HepG2 (cell line): ENCODE measurements at regions not wholly inside any gene's neighbourhood (a gene's known extent, or its start where the extent isn't known, plus 50 kb on each side); places are given as distances from the start of the nearest gene placed in this dataset.

Source experiments
- ATAC-seq: fragments of 200-7000 bp; cut with Tn5 transposase; 3 replicates; pipeline ENCODE4 v1.9.1; 2020; ENCODE audit warnings: mild to moderate bottlenecking, moderate library complexity
- BruUV-seq: library from RNA; stranded (reverse); fragments of 400-500 nt; replicated peaks from 2 replicates; lab custom pipeline; 2021; lab: Mats Ljungman, UMichigan
- CTCF ChIA-PET: fragments of 300-600 bp; formaldehyde crosslinking; extraction: SDS; loops from one replicate; lab custom pipeline; 2021; ENCODE audit warnings: low total read pairs, inconsistent platforms, low intra/inter-chr PET ratio; lab: Yijun Ruan, JAX
- POLR2A ChIA-PET: fragments of 350-600 bp; sonication (Branson Sonifier 250); formaldehyde crosslinking; loops from one replicate; lab custom pipeline; 2020; ENCODE audit warnings: antibody characterized with exemption, inconsistent platforms; lab: Yijun Ruan, JAX
- DNase-seq: peaks from one replicate; pipeline ENCODE4 v3.0.0-alpha.2; 2015; ENCODE audit warnings: low spot score
- FAIRE-seq: peaks from 3 replicates; lab custom pipeline; 2011; peaks lifted over from hg19 to GRCh38; lab: Jason Lieb, UNC
- H2AFZ ChIP-seq: one replicate; pipeline ENCODE4 v1.6.1; 2011; ENCODE audit warnings: low read length, inconsistent platforms
- H3K27ac ChIP-seq: fragments of 300-600 bp; 3 replicates; pipeline ENCODE4 v1.8.0; 2011; ENCODE audit warnings: mixed run types, mild to moderate bottlenecking, mixed read lengths, low read length, inconsistent platforms; ENCODE audit not compliant: insufficient read depth; ENCODE audit errors: extremely low read length
- H3K27me3 ChIP-seq, 2 experiments: fragments of 200-600 bp in 1 of 2; 2 replicates in 1 of 2; 3 replicates in 1 of 2; pipeline versions ENCODE4 v1.6.0 to v1.8.0; 2011; ENCODE audit warnings: low read length in 2 of 2, mild to moderate bottlenecking in 2 of 2, moderate library complexity in 2 of 2, inconsistent platforms in 1 of 2; ENCODE audit not compliant: insufficient read depth in 2 of 2, control insufficient read depth in 1 of 2
- H3K36me3 ChIP-seq, 2 experiments: fragments of 200-600 bp in 1 of 2; replicated peaks in 1 of 2; 2 replicates in 1 of 2; 3 replicates in 1 of 2; pipeline versions ENCODE4 v1.5.1 to v1.8.0; 2011; ENCODE audit warnings: low read length in 2 of 2, inconsistent platforms in 1 of 2; ENCODE audit not compliant: insufficient read depth in 2 of 2, control insufficient read depth in 1 of 2
- H3K4me1 ChIP-seq: 2 replicates; pipeline ENCODE4 v1.5.1; 2012; ENCODE audit warnings: low read length, inconsistent platforms; ENCODE audit not compliant: insufficient read depth
- H3K4me2 ChIP-seq: 2 replicates; pipeline ENCODE4 v1.6.0; 2011; ENCODE audit warnings: low read depth, low read length, inconsistent platforms
- H3K4me3 ChIP-seq, 3 experiments: fragments of 200-600 bp in 1 of 3; sonication (generic), shearing (Covaris generic) in 1 of 3; replicated peaks in 1 of 3; 2 replicates each; pipeline ENCODE4 v1.5.1; 2011 to 2016; ENCODE audit warnings: low read length in 3 of 3, inconsistent platforms in 2 of 3, low read depth in 2 of 3, mild to moderate bottlenecking in 2 of 3, control low read depth in 1 of 3, mixed read lengths in 1 of 3; ENCODE audit not compliant: insufficient read depth in 1 of 3
- H3K79me2 ChIP-seq: one replicate; pipeline ENCODE4 v1.6.1; 2011; ENCODE audit warnings: low read length, inconsistent platforms; ENCODE audit not compliant: insufficient read depth
- H3K9ac ChIP-seq: 2 replicates; pipeline ENCODE4 v1.6.0; 2011; ENCODE audit warnings: mild to moderate bottlenecking, low read depth, low read length, inconsistent platforms; ENCODE audit not compliant: insufficient read depth
- H3K9me3 ChIP-seq: 2 replicates; pipeline ENCODE4 v1.5.1; 2012; ENCODE audit warnings: mild to moderate bottlenecking, low read length
- H4K20me1 ChIP-seq: 2 replicates; pipeline ENCODE4 v1.6.0; 2011; ENCODE audit warnings: inconsistent platforms, mild to moderate bottlenecking, low read length, moderate library complexity; ENCODE audit not compliant: insufficient read depth
- CBX2 ChIP-seq, 2 experiments: fragments of 200-600 bp in 1 of 2; sonication (generic); formaldehyde crosslinking in 1 of 2; IDR thresholded peaks; 2 replicates each; pipeline versions ENCODE4 v1.7.0 to v1.8.1; 2018 to 2022; ENCODE audit warnings: low read depth in 2 of 2, low read length in 1 of 2, mild to moderate bottlenecking in 1 of 2, missing genetic modification reagents in 1 of 2
- HNRNPK ChIP-seq: fragments of 200-400 bp; formaldehyde crosslinking; IDR thresholded peaks from 2 replicates; pipeline ENCODE4 v1.6.1; 2018; ENCODE audit warnings: low read length, low read depth, moderate library complexity, mild to moderate bottlenecking; ENCODE audit not compliant: poor library complexity, severe bottlenecking
- KLF16 ChIP-seq, 2 experiments: sonication (generic) in 1 of 2; formaldehyde crosslinking in 1 of 2; IDR thresholded peaks; 2 replicates each; pipeline versions ENCODE4 v1.6.1 to v1.8.0; 2016 to 2023; ENCODE audit warnings: missing genetic modification reagents in 2 of 2, missing compliant biosample characterization in 1 of 2
- POLR2G ChIP-seq: fragments of 200-400 bp; formaldehyde crosslinking; IDR thresholded peaks from 2 replicates; pipeline ENCODE4 v1.6.1; 2018; ENCODE audit warnings: mild to moderate bottlenecking, low read depth, low read length, moderate library complexity
- PTBP1 ChIP-seq: fragments of 200-400 bp; formaldehyde crosslinking; IDR thresholded peaks from 2 replicates; pipeline ENCODE4 v1.6.1; 2018; ENCODE audit warnings: low read length, low read depth; ENCODE audit not compliant: poor library complexity, severe bottlenecking
- SOX6 ChIP-seq, 2 experiments: fragments of 450-650 bp in 1 of 2; sonication (generic) in 1 of 2; formaldehyde crosslinking in 1 of 2; IDR thresholded peaks; 2 replicates each; pipeline versions ENCODE4 v1.4.0 to v1.6.1; 2017 to 2020; ENCODE audit warnings: antibody characterized with exemption in 1 of 2, mild to moderate bottlenecking in 1 of 2, missing genetic modification reagents in 1 of 2
- ZBTB21 ChIP-seq: sonication (generic); formaldehyde crosslinking; IDR thresholded peaks from 2 replicates; pipeline ENCODE4 v1.4.0; 2020; ENCODE audit warnings: missing genetic modification reagents
- ZNF224 ChIP-seq: sonication (generic); formaldehyde crosslinking; IDR thresholded peaks from 2 replicates; pipeline ENCODE4 v1.5.0; 2020; ENCODE audit warnings: mild to moderate bottlenecking, missing genetic modification reagents
- ZNF329 ChIP-seq: sonication (generic); formaldehyde crosslinking; IDR thresholded peaks from 2 replicates; pipeline ENCODE4 v1.9.0; 2021; ENCODE audit warnings: low read depth, mild to moderate bottlenecking, missing genetic modification reagents
- ZNF761 ChIP-seq: sonication (generic); formaldehyde crosslinking; conservative IDR thresholded peaks from 2 replicates; pipeline ENCODE4 v1.4.0; 2020; ENCODE audit warnings: mild to moderate bottlenecking, missing genetic modification reagents
- ZNF777 ChIP-seq: sonication (generic); formaldehyde crosslinking; IDR thresholded peaks from 2 replicates; pipeline ENCODE4 v1.4.0; 2020; ENCODE audit warnings: missing genetic modification reagents
- WGBS: methylation state at CpG from one replicate; pipeline ENCODE4 v1.1.6; 2017; ENCODE audit warnings: low lambda C conversion rate; 5-methylcytosine and 5-hydroxymethylcytosine counted together
- in situ Hi-C: cut with HindIII; loops from 2 replicates; pipeline ENCODE4 v1.10.0; 2017; ENCODE audit warnings: low pct_unique_long_range_greater_than_20kb; ENCODE audit not compliant: extremely low pct_ligation_motif_present
- intact Hi-C: fragments of 100-400 bp; cut with micrococcal nuclease; formaldehyde crosslinking; loops from one replicate; pipeline ENCODE4 v1.10.0; 2022; ENCODE audit not compliant: unreplicated experiment
- TF ChIP-seq, protein P1 (sequence below): sonication (generic); formaldehyde crosslinking; IDR thresholded peaks from 2 replicates; pipeline ENCODE4 v1.5.0; 2020; ENCODE audit warnings: mild to moderate bottlenecking, missing genetic modification reagents
- TF ChIP-seq, protein P2 (sequence below): fragments of 450-650 bp; IDR thresholded peaks from 2 replicates; pipeline ENCODE4 v1.6.1; 2017
- TF ChIP-seq, protein P3 (sequence below): sonication (generic); formaldehyde crosslinking; IDR thresholded peaks from 2 replicates; pipeline ENCODE4 v1.4.0; 2020; ENCODE audit warnings: missing genetic modification reagents, borderline replicate concordance

DNA sequence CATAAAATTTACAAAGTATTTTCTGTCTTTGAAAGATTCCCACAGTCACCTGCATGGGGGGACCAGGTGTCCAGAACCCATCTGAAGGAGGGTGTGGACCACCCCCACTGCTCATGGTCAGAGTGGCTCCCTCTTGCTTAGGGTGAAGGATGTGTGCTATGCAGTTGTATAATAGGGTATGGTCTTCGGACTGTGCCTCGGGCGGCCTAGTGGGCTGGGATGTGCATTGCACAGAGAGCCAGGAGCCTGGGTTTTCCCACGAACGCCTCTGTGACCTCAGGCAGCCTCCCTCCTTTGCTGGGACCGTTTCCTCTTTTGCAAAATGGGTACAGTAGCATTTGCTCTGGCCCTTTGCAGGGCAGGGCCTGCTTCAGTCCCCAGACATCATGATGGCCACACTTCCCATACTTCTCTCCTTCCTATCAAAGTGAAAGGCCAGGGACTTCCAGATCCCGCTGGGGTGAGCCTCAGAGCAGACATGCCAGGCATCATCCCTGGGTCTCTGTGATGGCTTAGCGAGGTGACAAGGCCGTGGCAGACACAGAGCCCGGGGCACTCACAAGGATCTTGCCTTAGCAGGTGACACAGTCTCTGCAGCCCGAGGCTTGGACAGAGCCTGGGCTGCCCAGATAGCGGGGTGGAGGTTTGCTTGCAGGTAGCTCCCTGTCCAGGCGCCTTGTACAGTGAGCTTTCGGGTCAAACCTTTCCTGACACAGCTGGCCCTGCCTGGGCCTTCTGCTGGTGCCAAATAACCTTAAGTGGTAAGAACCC is 59.4 kb upstream of the ZNF536 start (continued):
- TF ChIP-seq, protein P1, sequence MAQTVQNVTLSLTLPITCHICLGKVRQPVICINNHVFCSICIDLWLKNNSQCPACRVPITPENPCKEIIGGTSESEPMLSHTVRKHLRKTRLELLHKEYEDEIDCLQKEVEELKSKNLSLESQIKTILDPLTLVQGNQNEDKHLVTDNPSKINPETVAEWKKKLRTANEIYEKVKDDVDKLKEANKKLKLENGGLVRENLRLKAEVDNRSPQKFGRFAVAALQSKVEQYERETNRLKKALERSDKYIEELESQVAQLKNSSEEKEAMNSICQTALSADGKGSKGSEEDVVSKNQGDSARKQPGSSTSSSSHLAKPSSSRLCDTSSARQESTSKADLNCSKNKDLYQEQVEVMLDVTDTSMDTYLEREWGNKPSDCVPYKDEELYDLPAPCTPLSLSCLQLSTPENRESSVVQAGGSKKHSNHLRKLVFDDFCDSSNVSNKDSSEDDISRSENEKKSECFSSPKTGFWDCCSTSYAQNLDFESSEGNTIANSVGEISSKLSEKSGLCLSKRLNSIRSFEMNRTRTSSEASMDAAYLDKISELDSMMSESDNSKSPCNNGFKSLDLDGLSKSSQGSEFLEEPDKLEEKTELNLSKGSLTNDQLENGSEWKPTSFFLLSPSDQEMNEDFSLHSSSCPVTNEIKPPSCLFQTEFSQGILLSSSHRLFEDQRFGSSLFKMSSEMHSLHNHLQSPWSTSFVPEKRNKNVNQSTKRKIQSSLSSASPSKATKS (CRISPR knock-in tag) = no peak
- TF ChIP-seq, all 625 proteins: peak for 0

DNA sequence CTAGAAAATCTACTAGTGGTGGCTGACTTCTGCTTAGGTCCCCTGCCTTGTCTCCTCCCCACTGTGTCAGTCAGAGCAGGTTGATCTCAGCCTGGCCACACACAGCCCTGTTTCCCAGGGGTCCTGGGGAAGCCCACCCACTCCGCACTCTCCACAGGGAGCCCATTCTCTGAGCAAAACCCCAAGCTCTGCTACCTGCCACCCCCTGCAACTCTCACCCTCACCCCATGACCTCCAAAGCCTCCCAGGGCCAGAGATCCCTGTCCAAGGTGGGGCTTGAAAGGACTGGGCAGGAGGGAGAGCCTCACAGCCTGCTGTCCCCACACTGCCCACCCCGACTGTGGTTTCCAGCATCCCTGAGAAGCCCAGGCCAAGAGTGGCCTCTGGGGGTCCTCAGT is 58.8 kb upstream of the ZNF536 start:
- CTCF ChIA-PET = no interaction called here
- 61% methylated on average over 2 of the region's 2 CpGs for WGBS
- H3K36me3 ChIP-seq = no peaks in the 10 kb centered on the region
- no peaks in the 10 kb centered on the region for H4K20me1 ChIP-seq
- no peak for FAIRE-seq
- H3K9ac ChIP-seq = no peak overlapping the region
- H3K4me1 ChIP-seq = peaks cover 10% of the 10 kb centered on the region
- H3K27ac ChIP-seq = no peak overlapping the region
- in situ Hi-C loops = no loop called here
- no peak for ATAC-seq
- POLR2A ChIA-PET = no interaction called here
- no peak for DNase-seq
- no peak overlapping the region for H3K4me3 ChIP-seq
- no peaks in the 10 kb centered on the region for H3K27me3 ChIP-seq
- TF ChIP-seq KLF16 (CRISPR knock-in tag; IDR thresholded peaks at IDR 0.05) (no peak), PTBP1 (no peak), ZNF329 (CRISPR knock-in tag) (no peak), ZBTB21 (CRISPR knock-in tag) (no peak), ZNF224 (CRISPR knock-in tag) (no peak), CBX2 (IDR thresholded peaks at IDR 0.05; ENCODE audit: low read depth, low read length) (no peak), CBX2 (CRISPR knock-in tag; IDR thresholded peaks at IDR 0.05; ENCODE audit: low read depth) (no peak), POLR2G (no peak), ZNF777 (CRISPR knock-in tag) (no peak), HNRNPK (no peak), ZNF761 (CRISPR knock-in tag) (no peak), SOX6 (IDR thresholded peaks at IDR 0.05) (no peak), SOX6 (CRISPR knock-in tag; IDR thresholded peaks at IDR 0.05) (no peak)
- TF ChIP-seq, protein P2, sequence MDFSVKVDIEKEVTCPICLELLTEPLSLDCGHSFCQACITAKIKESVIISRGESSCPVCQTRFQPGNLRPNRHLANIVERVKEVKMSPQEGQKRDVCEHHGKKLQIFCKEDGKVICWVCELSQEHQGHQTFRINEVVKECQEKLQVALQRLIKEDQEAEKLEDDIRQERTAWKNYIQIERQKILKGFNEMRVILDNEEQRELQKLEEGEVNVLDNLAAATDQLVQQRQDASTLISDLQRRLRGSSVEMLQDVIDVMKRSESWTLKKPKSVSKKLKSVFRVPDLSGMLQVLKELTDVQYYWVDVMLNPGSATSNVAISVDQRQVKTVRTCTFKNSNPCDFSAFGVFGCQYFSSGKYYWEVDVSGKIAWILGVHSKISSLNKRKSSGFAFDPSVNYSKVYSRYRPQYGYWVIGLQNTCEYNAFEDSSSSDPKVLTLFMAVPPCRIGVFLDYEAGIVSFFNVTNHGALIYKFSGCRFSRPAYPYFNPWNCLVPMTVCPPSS = no peak
- TF ChIP-seq, protein P3, sequence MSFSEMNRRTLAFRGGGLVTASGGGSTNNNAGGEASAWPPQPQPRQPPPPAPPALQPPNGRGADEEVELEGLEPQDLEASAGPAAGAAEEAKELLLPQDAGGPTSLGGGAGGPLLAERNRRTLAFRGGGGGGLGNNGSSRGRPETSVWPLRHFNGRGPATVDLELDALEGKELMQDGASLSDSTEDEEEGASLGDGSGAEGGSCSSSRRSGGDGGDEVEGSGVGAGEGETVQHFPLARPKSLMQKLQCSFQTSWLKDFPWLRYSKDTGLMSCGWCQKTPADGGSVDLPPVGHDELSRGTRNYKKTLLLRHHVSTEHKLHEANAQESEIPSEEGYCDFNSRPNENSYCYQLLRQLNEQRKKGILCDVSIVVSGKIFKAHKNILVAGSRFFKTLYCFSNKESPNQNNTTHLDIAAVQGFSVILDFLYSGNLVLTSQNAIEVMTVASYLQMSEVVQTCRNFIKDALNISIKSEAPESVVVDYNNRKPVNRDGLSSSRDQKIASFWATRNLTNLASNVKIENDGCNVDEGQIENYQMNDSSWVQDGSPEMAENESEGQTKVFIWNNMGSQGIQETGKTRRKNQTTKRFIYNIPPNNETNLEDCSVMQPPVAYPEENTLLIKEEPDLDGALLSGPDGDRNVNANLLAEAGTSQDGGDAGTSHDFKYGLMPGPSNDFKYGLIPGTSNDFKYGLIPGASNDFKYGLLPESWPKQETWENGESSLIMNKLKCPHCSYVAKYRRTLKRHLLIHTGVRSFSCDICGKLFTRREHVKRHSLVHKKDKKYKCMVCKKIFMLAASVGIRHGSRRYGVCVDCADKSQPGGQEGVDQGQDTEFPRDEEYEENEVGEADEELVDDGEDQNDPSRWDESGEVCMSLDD (CRISPR knock-in tag) = no peak
- BruUV-seq = no TSS peak
- no peaks in the 10 kb centered on the region for H3K9me3 ChIP-seq
- no peak overlapping the region for H2AFZ ChIP-seq
- no peak overlapping the region for H3K4me2 ChIP-seq
- intact Hi-C loops = no loop called here
- no peaks in the 10 kb centered on the region for H3K79me2 ChIP-seq
